GM19351 (cell line): ENCODE measurements at regions not wholly inside any gene's neighbourhood (a gene's known extent, or its start where the extent isn't known, plus 50 kb on each side); places are given as distances from the start of the nearest gene placed in this dataset.

Source experiments
- ATAC-seq: cut with Tn5 transposase; IDR thresholded peaks from one replicate; pipeline ENCODE4 v1.9.1; 2021; ENCODE audit warnings: mild to moderate bottlenecking, moderate library complexity; ENCODE audit not compliant: unreplicated experiment

DNA sequence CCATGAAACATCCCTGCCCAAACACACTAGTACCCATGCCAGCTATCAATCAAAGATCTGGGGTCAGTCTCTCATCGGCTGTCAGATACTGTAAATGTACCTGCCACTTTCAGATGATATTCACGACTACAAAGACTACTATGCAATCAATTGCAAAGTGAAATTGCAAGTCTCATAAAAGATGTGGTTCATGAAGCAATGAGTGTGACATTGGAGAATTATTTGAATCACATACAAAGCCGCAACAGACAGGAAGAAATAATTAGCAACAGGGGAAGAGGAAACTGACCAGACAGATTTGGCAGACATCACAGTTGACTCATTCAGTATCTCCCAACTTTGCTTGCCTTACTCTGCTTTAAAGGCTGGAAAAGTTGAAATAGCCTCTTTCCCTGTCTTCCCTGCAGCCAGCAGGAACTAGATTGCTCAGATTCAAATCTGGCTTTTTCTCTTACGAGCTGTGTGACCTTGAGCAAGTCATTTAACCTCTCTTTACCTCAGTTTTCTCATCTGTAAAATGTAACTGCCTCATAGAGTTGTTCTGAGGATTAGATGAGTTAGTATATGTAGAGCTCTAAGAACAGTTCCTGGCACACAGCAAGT is 95.7 kb upstream of the C3orf80 start:
- ATAC-seq = peak; percentile 63

- no peak for ATAC-seq
Observed at GRCh38 chr3:160130071-160130470, 95.2 kb upstream of the C3orf80 start.

DNA sequence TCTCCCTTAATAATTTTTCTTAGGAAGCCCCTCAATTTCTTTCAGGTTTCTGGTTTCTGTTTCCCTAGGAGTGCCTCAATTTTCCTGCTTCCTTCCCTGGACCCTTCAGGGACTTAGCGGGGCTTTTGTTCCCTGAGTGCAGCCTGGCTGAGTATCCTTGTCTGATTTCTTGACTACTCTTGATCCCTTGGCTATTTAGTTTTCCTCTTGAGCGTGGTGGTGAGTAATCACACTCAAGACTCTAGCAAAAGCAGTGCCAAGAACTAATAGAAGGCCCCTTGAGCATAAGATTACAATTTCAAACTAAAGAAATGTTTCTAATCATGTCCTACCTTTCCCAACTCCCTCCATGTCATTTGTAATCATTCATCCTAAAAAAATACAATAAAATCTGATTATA is 94.3 kb upstream of the C3orf80 start:
- ATAC-seq = no peak

DNA sequence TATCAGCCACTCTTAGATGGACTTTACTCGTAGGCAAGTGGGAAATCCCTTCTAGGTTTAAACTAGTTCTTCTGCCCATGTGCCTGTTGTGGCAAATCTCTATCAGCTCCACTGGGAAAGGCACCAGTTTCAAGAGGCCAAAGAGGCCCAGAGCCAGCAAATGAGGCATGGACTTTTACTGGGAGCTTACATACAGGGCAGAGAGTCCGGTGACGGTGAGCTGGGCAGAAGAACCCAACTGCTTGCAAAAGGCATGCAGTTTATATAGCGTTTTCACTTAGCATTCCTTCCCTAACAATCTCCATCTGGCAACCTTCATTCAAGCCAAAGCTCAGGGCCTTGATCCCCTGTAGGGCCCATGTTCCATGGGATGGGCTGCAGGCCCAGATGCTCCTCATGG is 93.0 kb upstream of the C3orf80 start:
- ATAC-seq = no peak

DNA sequence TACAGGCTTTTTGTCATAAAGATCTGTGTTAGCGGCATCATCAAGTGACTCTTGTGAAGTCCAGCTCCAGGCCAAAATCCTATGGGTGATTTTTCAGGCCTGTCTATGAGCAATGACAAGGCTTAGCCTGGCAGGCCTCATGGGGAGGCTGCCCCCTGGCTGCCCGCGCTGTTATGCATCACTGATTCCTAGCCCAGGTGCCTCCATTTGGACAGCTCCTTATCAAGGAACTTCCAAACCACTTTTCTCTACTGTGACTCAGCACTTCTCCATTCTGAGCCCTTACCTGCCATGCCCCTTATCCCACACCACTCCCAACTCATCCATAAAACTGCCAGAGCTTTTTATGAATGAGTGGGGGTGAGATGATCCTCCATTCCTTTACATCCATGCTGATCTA is 91.5 kb upstream of the C3orf80 start:
- no peak for ATAC-seq

DNA sequence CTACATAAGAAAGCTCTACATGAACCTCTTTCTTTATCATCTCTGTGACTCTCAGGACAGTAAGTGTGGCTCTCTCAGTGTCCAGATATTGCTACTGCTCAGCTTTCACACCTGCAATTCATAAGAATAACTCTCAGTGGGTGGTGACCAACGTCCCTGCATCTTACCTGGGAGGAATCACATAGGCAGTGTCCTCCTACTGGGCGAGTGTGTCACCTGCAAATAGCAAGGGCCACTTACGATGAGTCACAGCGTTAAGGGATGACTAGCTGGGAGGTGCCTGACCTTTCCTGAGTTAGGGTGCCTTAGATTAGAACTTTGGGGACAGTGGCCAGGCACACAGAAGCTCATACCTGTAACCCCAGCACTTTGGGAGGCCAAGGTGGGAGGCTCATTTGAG is 90.8 kb upstream of the C3orf80 start:
- ATAC-seq = no peak

- no peak for ATAC-seq
Observed at GRCh38 chr3:160134964-160135363, 90.3 kb upstream of the C3orf80 start.

DNA sequence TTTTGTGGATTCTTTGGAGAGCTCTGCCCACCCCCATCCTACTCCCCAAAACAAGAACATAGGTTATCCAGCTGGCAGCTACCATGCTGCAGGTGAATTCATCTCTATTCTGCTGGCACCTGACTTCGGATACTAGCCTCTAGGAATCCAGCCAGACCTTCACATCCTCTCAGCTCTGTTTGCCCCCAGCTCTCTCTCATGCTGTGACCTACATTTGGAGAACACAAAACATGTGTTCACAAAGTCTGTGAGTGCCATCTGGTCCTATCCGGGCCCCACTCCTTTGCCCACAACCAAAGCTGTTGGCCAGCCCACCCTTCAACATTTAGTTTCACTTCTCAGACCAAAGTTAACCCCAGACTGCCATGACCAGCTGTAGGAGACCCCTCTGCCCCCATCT is 89.4 kb upstream of the C3orf80 start:
- ATAC-seq = peak; percentile 37

DNA sequence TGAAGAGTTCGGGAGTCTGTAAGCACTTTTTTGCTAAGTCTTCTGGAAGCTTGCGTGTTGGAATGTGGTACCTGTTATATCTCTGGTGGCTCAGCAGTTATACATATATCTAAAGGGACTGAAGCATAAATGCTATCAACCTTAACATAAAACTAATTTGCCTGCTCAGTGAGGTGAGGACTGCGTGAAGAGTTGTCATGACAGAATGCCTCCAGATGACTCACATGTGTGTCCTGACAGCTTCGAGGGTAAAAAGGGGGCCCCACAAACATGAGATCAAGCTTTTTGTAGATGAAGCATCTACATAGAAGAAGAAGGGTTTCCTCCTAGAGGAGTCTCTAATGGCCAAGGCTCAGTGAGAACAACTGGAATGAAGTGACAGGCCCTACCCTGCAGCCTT is 88.8 kb upstream of the C3orf80 start:
- ATAC-seq = peak; percentile 52

DNA sequence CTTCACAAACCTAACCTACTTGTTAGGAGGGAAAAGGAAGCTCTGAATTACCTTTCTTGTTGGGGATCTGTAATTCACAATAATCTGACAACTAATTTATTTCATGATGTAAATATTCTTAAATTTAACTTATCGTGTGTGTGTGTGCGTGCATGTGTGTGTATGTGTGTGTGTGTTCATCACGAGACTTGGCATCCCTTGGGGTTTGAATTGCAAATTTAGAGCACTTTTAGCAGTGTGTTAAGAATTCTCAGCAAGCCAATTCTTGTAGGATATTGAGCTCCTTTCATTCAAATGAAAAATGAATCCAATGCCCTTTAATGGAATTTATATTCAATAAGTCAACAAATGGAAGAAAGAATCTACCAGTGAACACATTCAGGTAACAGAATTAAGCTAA is 85.9 kb upstream of the C3orf80 start:
- ATAC-seq = no peak

DNA sequence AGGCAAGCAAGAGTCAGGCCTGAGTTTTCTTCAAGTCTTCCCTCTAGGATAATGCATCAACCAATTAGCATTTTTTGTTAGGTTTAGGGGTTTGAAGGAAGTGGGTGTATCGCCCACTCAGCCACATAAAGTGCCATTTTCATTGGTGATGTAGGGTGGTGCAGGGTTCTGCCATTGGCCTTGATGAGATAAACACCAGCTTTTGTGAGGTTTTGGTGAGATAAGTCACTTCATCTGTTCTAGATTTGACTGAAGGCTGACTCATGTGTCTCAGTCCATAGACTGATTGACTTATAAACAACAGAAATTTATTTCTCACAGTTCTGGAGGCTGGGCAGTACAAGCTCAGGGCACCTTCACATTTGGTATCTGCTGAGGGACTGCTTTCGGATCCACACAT is 84.5 kb upstream of the C3orf80 start:
- peak; percentile 45 for ATAC-seq

DNA sequence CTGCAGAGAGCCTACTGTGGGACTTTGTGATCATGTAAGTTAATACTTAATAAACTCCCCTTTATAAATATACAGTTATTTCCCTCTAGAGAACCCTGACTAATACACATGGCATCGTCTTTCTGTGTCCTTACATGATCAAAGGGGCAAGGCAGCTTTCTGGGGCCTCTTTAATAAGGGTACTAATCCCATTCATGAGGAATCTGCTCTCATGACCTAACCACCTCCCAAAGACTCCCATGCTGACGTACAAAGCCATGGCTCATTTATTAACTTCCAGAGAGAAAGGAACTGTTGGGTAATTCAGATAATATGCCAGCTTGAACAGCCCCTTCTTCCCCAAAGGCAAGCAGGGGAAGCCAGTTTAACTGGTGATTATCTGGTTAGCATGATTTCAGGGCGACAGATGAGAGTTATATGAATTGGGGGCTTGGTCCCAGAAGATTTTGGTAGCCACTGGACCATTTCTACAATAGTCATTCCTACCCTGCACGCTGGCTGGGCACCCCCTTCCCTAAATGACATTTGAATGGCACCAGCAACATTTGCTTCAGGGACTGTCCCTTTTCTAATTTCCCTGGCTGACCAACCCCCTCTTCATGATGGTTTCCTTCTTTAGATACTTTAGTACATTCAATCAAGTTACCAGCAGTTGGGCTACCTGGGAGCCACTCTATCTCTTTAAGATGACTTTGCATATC is 83.6 kb upstream of the C3orf80 start:
- no peak for ATAC-seq

- ATAC-seq = no peak
Observed at GRCh38 chr3:160143482-160143881, 81.7 kb upstream of the C3orf80 start.

GRCh38 chr3:160150066-160150465 is 75.2 kb upstream of the C3orf80 start:
- no peak for ATAC-seq

DNA sequence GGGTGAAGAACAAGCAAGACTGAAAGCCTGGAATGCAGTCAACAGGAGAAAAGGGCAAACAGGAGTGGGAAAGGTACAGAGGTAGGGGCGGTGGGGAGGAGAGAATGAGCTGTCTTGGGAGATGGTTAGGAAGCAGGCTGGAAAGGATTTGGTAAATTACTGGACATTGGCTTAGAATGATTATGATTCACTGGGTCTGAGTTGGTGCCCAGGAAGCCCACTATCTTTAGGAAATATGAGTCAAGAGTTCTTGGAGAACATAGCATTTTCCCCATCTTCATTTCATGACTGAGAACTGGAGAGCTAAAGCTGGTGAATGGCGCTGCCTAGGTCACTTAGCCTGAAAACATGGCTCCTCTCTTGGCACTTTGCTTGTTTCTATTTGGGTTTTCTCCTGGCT is 74.7 kb upstream of the C3orf80 start:
- ATAC-seq = no peak

GRCh38 chr3:160152638-160153037 is 72.6 kb upstream of the C3orf80 start:
- no peak for ATAC-seq

GRCh38 chr3:160154033-160154432 is 71.2 kb upstream of the C3orf80 start:
- ATAC-seq = no peak

DNA sequence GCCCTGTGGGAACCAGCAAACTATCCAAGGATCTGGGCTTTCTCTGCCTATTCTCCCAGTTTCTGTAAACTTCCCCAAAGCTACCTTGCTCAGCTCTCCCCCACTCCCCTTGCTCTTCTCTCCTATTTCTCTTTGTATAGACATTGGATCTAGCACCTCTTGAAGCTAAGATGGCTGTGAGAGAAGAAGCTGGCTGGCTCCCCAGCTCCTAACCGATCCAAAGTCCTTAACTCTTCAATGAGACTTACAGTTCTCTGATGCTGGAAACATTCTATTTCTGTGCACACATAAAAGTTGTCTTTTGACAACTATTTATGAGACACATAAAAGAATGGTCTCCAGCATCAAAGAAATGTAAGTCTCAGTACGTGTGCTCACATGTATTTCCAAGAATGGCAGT is 70.6 kb upstream of the C3orf80 start:
- ATAC-seq = no peak

DNA sequence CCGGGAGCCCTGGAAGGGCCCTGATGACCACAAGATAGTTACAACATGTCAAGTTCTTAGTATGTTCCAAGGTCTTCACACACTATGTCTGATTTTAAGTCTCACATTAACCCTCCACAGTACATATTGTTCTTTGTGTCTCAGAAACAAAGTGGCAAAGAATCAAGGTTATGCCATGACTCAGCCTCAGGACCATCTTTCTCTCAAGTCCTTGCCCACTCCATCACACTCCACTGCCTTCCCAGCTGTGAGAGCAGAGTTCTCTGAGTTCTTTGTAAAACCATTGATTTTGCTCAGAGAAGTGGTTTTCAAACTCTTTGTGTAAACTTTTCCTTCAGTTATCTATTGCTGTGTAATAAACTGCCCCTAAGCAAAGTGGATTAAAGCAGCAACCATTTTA is 67.9 kb upstream of the C3orf80 start:
- ATAC-seq = no peak

- no peak for ATAC-seq
Observed at GRCh38 chr3:160159341-160159740, 65.9 kb upstream of the C3orf80 start.

DNA sequence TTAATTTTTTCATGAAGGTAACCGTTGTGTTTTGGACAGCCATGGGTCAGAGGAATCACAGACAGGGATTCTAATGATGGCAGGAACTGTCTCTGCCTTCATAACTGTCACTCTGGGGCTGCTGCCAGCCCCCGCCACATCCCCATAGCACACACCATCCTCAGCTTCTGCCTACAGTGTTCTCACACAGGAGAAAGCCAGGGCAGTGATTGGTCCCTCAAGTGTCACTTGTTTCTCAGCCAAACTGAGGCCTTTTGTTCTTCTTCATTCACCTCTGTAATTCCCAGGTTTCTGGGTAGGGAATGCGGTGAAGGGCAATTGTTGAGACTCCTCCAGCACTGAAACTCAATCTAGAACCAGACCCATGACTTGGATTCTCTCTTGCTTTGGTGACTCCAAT is 65.4 kb upstream of the C3orf80 start:
- ATAC-seq = no peak

DNA sequence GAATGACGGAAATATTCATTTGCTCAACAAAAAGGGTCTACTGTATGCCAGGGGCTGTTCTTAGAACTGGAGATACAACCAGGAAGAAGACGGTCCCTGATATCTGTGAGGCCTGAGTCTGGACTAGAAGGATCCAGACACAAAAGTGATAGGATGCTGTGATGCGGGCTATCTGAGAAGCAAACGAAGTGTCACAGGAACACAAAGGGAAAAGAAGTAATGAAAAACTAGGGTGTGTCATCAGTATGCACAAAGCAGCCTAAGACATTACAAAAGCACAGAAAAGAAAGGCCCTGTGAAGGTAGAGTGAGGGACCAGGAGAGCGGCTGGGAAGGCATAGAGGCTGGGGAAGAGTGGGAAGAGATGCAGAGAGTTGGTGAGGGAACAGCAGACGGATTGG is 63.3 kb upstream of the C3orf80 start:
- no peak for ATAC-seq

- no peak for ATAC-seq
Observed at GRCh38 chr3:160162440-160162839, 62.8 kb upstream of the C3orf80 start.
